ENCODE measurements at regions not wholly inside any gene's neighbourhood (a gene's known extent, or its start where the extent isn't known, plus 50 kb on each side); places are given as distances from the start of the nearest gene placed in this dataset.

- Histone ChIP-seq H3K56ac (ENCODE audit: insufficient read length, low read depth, low read length) (no peak overlapping the region), H3K14ac (ENCODE audit: insufficient read depth, low read length) (no peak overlapping the region), H4K5ac (ENCODE audit: insufficient read length, low read depth, low read length) (no peak overlapping the region), H3T11ph (ENCODE audit: low read length) (no peak overlapping the region), H3K4me1 (ENCODE audit: insufficient read depth, low read length) (no peaks in the 10 kb centered on the region), H3K9me3 (ENCODE audit: control insufficient read depth, low read depth, low read length) (no peaks in the 10 kb centered on the region), H3K4ac (ENCODE audit: low read depth, low read length) (no peak overlapping the region), H2BK20ac (ENCODE audit: low read depth, low read length, poor library complexity, severe bottlenecking) (no peak overlapping the region), H3K23ac (ENCODE audit: insufficient read length, low read depth, low read length) (no peak overlapping the region), H4K20me1 (ENCODE audit: control insufficient read depth, insufficient read depth, insufficient read length) (no peaks in the 10 kb centered on the region), H3K18ac (ENCODE audit: insufficient read length, low read depth, low read length) (no peak overlapping the region), H3K79me1 (ENCODE audit: insufficient read depth, low read depth, low read length, poor library complexity, severe bottlenecking) (no peaks in the 10 kb centered on the region), H2BK15ac (ENCODE audit: low read depth, low read length) (no peak overlapping the region), H2AFZ (ENCODE audit: low read length) (no peak overlapping the region), H2BK5ac (ENCODE audit: insufficient read length, low read length) (no peak overlapping the region), H3K23me2 (ENCODE audit: insufficient read length, low read depth, low read length, poor library complexity, severe bottlenecking) (no peaks in the 10 kb centered on the region), H2BK12ac (ENCODE audit: insufficient read length, low read depth, low read length) (no peak overlapping the region), H3K27me3 (ENCODE audit: insufficient read depth, low read length) (no peaks in the 10 kb centered on the region), H2AK5ac (ENCODE audit: insufficient read length, low read length) (no peak overlapping the region), H4K91ac (ENCODE audit: insufficient read length, low read depth, low read length) (no peak overlapping the region), H3K79me2 (ENCODE audit: insufficient read depth, low read length) (no peaks in the 10 kb centered on the region), H3K4me2 (ENCODE audit: insufficient read depth, insufficient read length, low read length) (no peak overlapping the region), H4K8ac (replicated peaks; ENCODE audit: insufficient read length, low read depth, low read length) (no peak overlapping the region), H3K27ac (ENCODE audit: insufficient read length, low read depth, low read length) (no peak overlapping the region), H3K9ac (ENCODE audit: extremely low read depth, insufficient read length, low read length) (no peak overlapping the region), H2BK120ac (ENCODE audit: low read depth, low read length, poor library complexity, severe bottlenecking) (no peak overlapping the region)
- H3K27ac Mint-ChIP-seq: no peak overlapping the region
- peaks cover 9% of the 10 kb centered on the region for H3K27me3 Mint-ChIP-seq (ENCODE audit: low read depth)
- H3K4me3 Mint-ChIP-seq: no peak overlapping the region
- H3K36me3 Mint-ChIP-seq (ENCODE audit: insufficient read depth in 1 of 3, low read depth in 3 of 3): no peaks in the 10 kb centered on the region; a peak in 2 of 7 replicates
- H3K4me1 Mint-ChIP-seq: no peaks in the 10 kb centered on the region
- peak; percentile 2 for DNase-seq
- no peak for TF ChIP-seq CTCF (conservative IDR thresholded peaks at IDR 0.05)
- no CpG with 5 or more reads among the region's 4 CpGs for WGBS (ENCODE audit: extremely low coverage, insufficient read length, low lambda C conversion rate)
- H3K9me3 Mint-ChIP-seq: peaks cover 2 to 6% of the 10 kb centered on the region in 2 experiments; a peak in 2 of 5 replicates
Observed at GRCh38 chr10:130458509-130458908, 322.3 kb downstream of the GLRX3 start.

Measured in H9 (cell line).